GM19351 (cell line): ENCODE measurements at regions not wholly inside any gene's neighbourhood (a gene's known extent, or its start where the extent isn't known, plus 50 kb on each side); places are given as distances from the start of the nearest gene placed in this dataset.
"Not testable (repeated sequence)": the region's sequence is repeated elsewhere in the genome, so short reads cannot be mapped to it uniquely, and the experiment has no call there.

Experiments
- ATAC-seq: cut with Tn5 transposase; IDR thresholded peaks from one replicate; pipeline ENCODE4 v1.9.1; 2021; ENCODE audit warnings: mild to moderate bottlenecking, moderate library complexity; ENCODE audit not compliant: unreplicated experiment

- peak; percentile 97 for ATAC-seq
These were observed 53.6 kb downstream of the SRGAP2 start for GRCh38 chr1:206256935-206257334.

DNA sequence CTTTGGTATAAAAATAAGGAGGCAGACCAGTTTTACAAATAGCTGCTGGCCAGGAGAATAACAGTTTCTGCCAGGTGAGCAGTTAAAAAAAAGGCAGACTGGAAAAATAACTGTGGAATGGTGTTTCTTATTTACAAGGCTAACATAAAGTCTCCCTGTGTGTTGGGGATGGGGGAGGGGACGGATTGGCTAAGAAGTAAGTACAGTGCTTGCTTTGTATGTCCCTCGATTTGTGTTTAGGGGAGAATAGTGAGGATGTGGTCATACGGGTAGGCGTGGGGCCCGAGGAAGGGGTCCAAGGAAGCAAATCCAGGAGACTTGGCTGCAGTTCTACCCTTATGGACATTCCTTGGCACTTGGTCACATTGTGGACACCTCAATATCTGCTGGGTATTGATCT is 58.1 kb downstream of the SRGAP2 start:
- ATAC-seq = not testable (repeated sequence)

DNA sequence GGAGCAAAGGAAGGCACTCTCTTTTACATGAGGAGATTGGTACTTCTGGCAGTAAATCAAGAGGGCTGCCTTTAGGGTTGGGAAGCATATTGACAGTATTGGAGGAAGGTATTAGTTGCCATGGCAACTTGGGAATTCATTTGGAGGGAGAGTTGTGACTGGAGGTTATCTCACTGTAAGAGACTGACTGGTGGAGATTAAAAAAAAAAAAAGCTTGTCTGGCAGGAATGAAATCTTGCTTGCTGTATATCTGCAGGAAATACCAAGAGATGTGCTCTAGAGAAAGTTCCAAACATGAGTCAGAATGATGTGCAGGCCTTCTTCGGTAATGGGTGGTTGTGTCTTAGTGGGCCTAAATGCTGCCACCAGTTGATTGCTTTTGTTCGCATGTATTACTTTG is 59.1 kb downstream of the SRGAP2 start:
- not testable (repeated sequence) for ATAC-seq

DNA sequence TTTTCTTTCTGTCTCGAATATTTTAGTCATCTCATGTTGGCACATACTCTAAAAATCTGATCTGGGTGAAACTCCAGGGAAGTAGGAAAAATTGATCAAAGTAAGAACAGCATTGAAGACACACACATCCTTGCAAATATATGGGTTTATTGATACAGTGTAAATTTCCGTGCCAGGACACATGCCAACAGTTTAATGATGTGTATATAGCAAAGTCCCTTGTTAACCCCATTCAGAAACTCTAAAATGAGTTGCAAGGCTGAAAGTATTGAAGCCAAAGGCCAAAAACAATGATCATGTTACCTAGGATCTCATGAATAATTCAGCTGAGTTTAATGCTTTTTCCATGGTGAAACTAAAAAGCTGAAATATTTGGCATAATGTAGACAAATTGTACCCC is 61.6 kb downstream of the SRGAP2 start:
- ATAC-seq = not testable (repeated sequence)

DNA sequence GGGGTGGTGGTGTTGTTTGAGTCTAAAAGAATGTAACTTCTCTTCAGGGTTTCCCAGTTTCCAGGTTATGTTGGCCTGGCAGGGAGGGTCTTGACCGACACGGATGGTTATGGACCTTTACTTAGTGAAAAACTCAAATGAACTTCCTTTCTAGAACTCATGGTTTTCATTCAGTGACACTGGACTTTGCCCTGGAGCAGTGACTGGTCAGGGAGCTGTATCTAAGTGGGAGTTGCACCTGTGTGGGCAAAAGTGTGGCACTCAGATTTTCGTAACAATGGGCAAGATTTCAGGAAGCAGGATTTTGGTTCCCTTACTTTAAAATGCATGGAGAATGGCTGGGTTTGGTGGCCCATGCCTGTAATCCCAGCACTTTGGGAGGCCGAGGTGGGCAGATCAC is 67.8 kb downstream of the SRGAP2 start:
- not testable (repeated sequence) for ATAC-seq

DNA sequence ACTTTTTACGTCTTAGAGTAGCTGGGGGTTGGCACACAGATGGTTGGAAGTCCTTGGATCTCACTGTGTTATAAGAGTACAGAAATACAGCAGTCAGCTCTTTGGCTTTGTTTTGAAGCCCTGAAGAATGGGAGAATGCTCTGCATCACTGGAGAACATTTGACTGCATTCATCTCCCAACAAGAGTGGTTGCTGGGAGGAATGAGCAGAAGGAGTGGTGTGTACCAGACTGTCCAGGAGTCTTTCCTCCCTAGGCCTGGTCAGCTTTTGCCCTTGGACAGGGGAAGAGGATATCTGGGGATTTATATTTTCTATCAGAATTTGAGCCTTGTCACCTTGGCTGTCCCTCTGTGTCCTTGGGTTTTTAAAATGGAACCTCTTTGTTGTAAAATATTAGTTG is 69.8 kb downstream of the SRGAP2 start:
- ATAC-seq = not testable (repeated sequence)

- not testable (repeated sequence) for ATAC-seq
These were observed 72.8 kb downstream of the SRGAP2 start for GRCh38 chr1:206276143-206276542.

DNA sequence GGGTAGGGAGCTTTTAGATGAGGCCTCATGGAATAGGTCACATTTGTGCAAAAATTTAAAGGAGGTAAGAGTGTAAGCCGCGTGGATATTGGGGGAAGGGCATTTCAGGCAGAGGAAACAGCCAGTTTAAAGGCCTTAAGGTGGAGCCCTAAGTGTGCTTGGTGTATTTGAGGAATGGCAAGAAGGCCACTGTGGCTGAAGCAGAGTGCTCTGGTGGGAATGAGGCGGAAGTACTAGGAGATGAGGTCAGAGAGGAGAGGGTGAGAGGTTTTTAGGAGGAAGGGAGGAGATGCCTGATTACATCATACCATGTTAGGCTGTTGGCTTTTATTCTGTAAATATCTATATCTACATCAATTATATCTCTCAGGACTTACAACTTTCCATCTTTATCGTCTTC is 75.3 kb downstream of the SRGAP2 start:
- ATAC-seq = not testable (repeated sequence)

- ATAC-seq = not testable (repeated sequence)
These were observed 77.3 kb downstream of the SRGAP2 start for GRCh38 chr1:206280683-206281082.

DNA sequence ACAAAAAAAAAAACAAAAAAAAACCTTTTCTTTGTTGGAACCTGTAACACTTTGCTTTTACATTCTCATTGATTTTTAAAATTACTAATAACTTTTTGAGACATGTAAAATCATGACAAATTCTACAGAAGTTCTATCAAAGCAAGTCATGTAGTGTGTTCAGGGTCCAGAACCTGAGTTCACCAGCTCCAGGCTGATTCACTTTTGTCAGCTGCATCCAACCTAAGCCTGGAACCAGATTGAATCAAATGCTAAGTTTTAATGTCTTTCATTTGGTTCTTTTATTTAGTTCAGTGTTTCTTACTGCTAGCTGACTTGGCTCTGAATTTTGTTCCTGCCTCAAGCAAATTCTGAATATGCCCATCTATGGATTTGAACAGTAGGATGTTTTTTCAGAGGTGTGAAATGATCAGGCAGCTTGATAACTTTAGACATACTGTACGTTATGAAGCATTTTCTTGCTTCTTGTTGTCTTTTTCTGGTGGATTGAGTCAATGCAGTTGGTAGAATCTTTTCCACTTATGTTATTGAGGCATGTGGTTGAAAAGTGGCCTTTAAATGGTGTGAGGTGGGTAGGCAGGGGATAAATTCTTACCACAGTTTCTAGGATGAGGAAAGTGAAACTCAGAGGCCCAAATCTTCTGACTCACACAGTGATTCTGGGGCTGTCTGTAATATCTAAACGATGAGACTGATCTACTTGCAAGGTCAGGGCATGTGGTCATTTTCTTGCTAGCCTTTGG is 78.7 kb downstream of the SRGAP2 start:
- peak; percentile 72 for ATAC-seq

GRCh38 chr1:206285024-206285960 is 82.0 kb downstream of the SRGAP2 start:
- not testable (repeated sequence) for ATAC-seq

GRCh38 chr1:206287759-206288158 is 84.4 kb downstream of the SRGAP2 start:
- not testable (repeated sequence) for ATAC-seq

- ATAC-seq = not testable (repeated sequence)
These were observed 85.1 kb downstream of the SRGAP2 start for GRCh38 chr1:206288453-206288852.

- not testable (repeated sequence) for ATAC-seq
These were observed 94.0 kb downstream of the SRGAP2 start for GRCh38 chr1:206297145-206298031.

GRCh38 chr1:206298032-206298392 is 94.7 kb downstream of the SRGAP2 start:
- not testable (repeated sequence) for ATAC-seq

DNA sequence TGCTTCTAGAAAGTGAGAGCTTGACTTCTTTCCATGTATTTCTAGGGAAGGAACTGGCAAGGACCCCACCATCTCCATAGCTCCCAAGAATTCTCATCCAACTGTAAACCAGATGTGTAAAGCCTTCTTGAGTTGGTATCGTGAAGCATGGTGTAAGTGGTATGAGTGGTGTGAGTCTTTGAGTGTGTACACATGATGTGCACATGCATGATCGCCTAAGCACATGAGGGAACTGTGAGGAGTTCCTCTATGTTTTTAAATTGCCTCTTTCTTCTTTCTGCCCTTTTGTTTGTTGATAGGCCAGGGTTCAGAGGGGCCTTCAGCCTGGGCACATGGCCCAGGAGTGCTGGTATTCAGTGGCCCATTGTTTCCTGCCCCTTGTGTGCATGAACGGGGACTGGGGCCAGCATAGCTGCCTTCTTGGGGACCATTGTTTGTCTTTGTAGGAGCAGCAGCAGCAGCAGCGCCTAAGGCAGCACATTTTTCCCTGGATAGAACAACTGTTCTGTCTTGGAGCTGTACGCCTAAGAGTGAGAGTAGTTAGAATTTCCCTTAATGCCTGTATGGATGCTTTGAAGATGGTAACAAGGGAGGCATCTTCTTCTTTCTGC is 95.9 kb downstream of the SRGAP2 start:
- ATAC-seq = not testable (repeated sequence)

DNA sequence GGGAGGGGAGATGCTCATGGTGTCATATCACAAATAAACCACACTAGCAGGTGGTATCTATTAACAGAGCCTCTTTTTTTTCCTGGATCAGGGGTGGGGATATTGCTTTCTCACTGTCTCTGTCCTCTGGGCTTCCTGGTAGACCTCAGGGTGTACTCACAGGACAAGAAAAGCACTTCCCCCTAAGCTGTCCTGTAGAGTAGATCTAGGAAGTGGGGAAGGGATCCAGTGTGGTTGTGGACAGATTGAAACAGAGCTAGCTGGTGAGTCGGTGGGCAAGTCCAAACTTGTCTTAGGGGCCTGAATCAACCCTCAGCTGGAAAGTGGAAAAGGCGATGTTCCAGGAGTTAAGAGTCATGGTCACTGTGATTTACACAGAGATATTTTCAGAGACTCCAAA is 96.6 kb downstream of the SRGAP2 start:
- ATAC-seq = not testable (repeated sequence)

GRCh38 chr1:206302056-206302455 is 98.7 kb downstream of the SRGAP2 start:
- not testable (repeated sequence) for ATAC-seq

GRCh38 chr1:206307442-206307841 is 104.1 kb downstream of the SRGAP2 start:
- ATAC-seq = not testable (repeated sequence)

DNA sequence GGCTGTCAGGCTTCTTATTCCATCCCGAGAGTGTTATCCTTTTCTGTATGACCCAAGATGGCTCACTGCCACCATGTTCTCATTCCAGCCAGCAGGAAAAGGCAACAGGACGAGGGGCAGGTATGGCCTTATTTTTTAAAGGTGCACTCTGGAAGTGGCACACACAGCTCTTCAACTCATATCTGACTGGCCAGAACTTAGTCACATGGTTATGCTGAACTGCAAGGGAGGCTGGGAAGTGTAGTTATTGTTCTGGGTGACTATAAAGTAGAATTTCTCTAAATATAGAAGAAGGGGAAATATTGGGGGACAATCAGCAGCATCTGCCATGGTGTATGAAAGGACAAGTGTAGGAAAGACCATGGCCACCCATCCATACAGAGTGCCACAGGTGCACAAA is 107.6 kb downstream of the SRGAP2 start:
- ATAC-seq = not testable (repeated sequence)
